ENCODE measurements at regions not wholly inside any gene's neighbourhood (a gene's known extent, or its start where the extent isn't known, plus 50 kb on each side); places are given as distances from the start of the nearest gene placed in this dataset.

DNA sequence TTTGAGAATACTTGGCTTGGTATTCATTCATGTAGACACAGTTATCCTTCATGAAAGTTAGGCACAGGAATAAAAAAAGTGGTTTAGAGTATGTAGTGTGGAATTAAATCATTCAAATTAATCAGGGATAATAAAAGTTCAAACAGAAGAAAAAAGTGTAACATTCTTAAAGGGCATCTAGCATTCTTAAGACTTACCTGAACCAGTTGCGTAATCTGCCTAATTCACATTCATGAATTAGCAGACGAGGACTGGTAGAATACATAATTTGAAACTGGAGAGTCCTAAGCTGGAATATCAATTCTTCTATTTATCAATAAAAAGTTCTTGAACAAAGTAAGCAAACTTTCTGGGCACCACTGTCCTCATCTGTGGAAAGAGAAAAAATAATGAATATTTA lies 157.0 kb upstream of the DEPDC1 start:
- TF ChIP-seq CTCF (IDR thresholded peaks at IDR 0.05): no peak
- TF ChIP-seq, protein P1, sequence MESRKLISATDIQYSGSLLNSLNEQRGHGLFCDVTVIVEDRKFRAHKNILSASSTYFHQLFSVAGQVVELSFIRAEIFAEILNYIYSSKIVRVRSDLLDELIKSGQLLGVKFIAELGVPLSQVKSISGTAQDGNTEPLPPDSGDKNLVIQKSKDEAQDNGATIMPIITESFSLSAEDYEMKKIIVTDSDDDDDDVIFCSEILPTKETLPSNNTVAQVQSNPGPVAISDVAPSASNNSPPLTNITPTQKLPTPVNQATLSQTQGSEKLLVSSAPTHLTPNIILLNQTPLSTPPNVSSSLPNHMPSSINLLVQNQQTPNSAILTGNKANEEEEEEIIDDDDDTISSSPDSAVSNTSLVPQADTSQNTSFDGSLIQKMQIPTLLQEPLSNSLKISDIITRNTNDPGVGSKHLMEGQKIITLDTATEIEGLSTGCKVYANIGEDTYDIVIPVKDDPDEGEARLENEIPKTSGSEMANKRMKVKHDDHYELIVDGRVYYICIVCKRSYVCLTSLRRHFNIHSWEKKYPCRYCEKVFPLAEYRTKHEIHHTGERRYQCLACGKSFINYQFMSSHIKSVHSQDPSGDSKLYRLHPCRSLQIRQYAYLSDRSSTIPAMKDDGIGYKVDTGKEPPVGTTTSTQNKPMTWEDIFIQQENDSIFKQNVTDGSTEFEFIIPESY (IDR thresholded peaks at IDR 0.05; ENCODE audit: borderline replicate concordance, low read depth): no peak
- no peak for TF ChIP-seq MXI1 (IDR thresholded peaks at IDR 0.05; ENCODE audit: low read depth, low read length)
- TF ChIP-seq, protein P2, sequence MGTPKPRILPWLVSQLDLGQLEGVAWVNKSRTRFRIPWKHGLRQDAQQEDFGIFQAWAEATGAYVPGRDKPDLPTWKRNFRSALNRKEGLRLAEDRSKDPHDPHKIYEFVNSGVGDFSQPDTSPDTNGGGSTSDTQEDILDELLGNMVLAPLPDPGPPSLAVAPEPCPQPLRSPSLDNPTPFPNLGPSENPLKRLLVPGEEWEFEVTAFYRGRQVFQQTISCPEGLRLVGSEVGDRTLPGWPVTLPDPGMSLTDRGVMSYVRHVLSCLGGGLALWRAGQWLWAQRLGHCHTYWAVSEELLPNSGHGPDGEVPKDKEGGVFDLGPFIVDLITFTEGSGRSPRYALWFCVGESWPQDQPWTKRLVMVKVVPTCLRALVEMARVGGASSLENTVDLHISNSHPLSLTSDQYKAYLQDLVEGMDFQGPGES (IDR thresholded peaks at IDR 0.05; ENCODE audit: low read depth, low read length): no peak
- no peak for TF ChIP-seq SMC3 (IDR thresholded peaks at IDR 0.05; ENCODE audit: low read depth, low read length)
- no peak for TF ChIP-seq MEF2A (IDR thresholded peaks at IDR 0.05; ENCODE audit: borderline replicate concordance, low read depth)
- no peak for TF ChIP-seq POLR2AphosphoS5 (IDR thresholded peaks at IDR 0.05; ENCODE audit: low read depth, low read length)
- no peak for TF ChIP-seq YY1 (IDR thresholded peaks at IDR 0.05; ENCODE audit: low read depth)
- TF ChIP-seq, protein P3, sequence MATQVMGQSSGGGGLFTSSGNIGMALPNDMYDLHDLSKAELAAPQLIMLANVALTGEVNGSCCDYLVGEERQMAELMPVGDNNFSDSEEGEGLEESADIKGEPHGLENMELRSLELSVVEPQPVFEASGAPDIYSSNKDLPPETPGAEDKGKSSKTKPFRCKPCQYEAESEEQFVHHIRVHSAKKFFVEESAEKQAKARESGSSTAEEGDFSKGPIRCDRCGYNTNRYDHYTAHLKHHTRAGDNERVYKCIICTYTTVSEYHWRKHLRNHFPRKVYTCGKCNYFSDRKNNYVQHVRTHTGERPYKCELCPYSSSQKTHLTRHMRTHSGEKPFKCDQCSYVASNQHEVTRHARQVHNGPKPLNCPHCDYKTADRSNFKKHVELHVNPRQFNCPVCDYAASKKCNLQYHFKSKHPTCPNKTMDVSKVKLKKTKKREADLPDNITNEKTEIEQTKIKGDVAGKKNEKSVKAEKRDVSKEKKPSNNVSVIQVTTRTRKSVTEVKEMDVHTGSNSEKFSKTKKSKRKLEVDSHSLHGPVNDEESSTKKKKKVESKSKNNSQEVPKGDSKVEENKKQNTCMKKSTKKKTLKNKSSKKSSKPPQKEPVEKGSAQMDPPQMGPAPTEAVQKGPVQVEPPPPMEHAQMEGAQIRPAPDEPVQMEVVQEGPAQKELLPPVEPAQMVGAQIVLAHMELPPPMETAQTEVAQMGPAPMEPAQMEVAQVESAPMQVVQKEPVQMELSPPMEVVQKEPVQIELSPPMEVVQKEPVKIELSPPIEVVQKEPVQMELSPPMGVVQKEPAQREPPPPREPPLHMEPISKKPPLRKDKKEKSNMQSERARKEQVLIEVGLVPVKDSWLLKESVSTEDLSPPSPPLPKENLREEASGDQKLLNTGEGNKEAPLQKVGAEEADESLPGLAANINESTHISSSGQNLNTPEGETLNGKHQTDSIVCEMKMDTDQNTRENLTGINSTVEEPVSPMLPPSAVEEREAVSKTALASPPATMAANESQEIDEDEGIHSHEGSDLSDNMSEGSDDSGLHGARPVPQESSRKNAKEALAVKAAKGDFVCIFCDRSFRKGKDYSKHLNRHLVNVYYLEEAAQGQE (IDR thresholded peaks at IDR 0.05; ENCODE audit: low read depth, low read length): no peak

Data from SK-N-SH (cell line).